IgD-negative memory B cell (primary cell): ENCODE measurements at regions not wholly inside any gene's neighbourhood (a gene's known extent, or its start where the extent isn't known, plus 50 kb on each side); places are given as distances from the start of the nearest gene placed in this dataset.

Experiments used
- H3K27ac Mint-ChIP-seq, 3 donors: one replicate each; pipeline ENCODE4 v1.8.0; 2020 to 2022; ENCODE audit warnings: mild to moderate bottlenecking in 3 of 3, mixed read lengths in 3 of 3, moderate library complexity in 1 of 3
- H3K27me3 Mint-ChIP-seq: one replicate; pipeline ENCODE4 v1.8.0; 2021; ENCODE audit warnings: mixed read lengths
- H3K36me3 Mint-ChIP-seq: one replicate; pipeline ENCODE4 v1.8.0; 2020; ENCODE audit warnings: mild to moderate bottlenecking, mixed read lengths
- H3K4me1 Mint-ChIP-seq, 3 donors: one replicate each; pipeline ENCODE4 v1.8.0; 2020 to 2022; ENCODE audit warnings: mixed read lengths in 3 of 3, mild to moderate bottlenecking in 1 of 3
- H3K4me3 Mint-ChIP-seq, 4 donors: one replicate each; pipeline ENCODE4 v1.8.0; 2020 to 2022; ENCODE audit warnings: mild to moderate bottlenecking in 4 of 4, mixed read lengths in 4 of 4, moderate library complexity in 3 of 4
- H3K9me3 Mint-ChIP-seq, 3 donors: one replicate each; pipeline ENCODE4 v1.8.0; 2020 to 2021; ENCODE audit warnings: mixed read lengths in 3 of 3, mild to moderate bottlenecking in 1 of 3

GRCh38 chr1:13970631-13971247 lies 270.8 kb downstream of the PRDM2 start:
- Mint-ChIP-seq H3K4me3 (no peak overlapping the region), H3K9me3 (peaks cover 2 to 14% (median 14%) of the 10 kb centered on the region in 3 donors), H3K36me3 (no peaks in the 10 kb centered on the region), H3K4me1 (no peaks in the 10 kb centered on the region), H3K27me3 (peaks cover 10% of the 10 kb centered on the region), H3K27ac (no peak overlapping the region)

- Mint-ChIP-seq H3K27ac (no peak overlapping the region), H3K36me3 (peaks cover 2% of the 10 kb centered on the region), H3K9me3 (peaks cover 0 to 11% (median 0%) of the 10 kb centered on the region in 3 donors), H3K27me3 (peaks cover 6% of the 10 kb centered on the region), H3K4me1 (no peaks in the 10 kb centered on the region), H3K4me3 (no peak overlapping the region)
These were observed 276.5 kb downstream of the PRDM2 start for GRCh38 chr1:13976485-13976884.

GRCh38 chr1:13981142-13981541 lies 281.2 kb downstream of the PRDM2 start:
- no peaks in the 10 kb centered on the region for H3K27me3 Mint-ChIP-seq
- no peaks in the 10 kb centered on the region for H3K4me1 Mint-ChIP-seq
- no peak overlapping the region for H3K4me3 Mint-ChIP-seq

GRCh38 chr1:13983393-13983792 lies 283.4 kb downstream of the PRDM2 start:
- Mint-ChIP-seq H3K27ac (no peak overlapping the region), H3K27me3 (no peaks in the 10 kb centered on the region), H3K4me3 (no peak overlapping the region), H3K9me3 (peaks cover 0 to under 1% (median 0%) of the 10 kb centered on the region in 3 donors), H3K4me1 (no peaks in the 10 kb centered on the region), H3K36me3 (peaks cover 1% of the 10 kb centered on the region)

More at GRCh38 chr1:13981142-13981541, 281.2 kb downstream of the PRDM2 start:
- peaks cover 2% of the 10 kb centered on the region for H3K36me3 Mint-ChIP-seq
- H3K27ac Mint-ChIP-seq, result no peak overlapping the region
- H3K9me3 Mint-ChIP-seq, result peaks cover 0 to 3% (median 0%) of the 10 kb centered on the region in 3 donors

- peaks cover 1% of the 10 kb centered on the region for H3K36me3 Mint-ChIP-seq
- H3K4me3 Mint-ChIP-seq, result no peak overlapping the region
- H3K4me1 Mint-ChIP-seq, result no peaks in the 10 kb centered on the region
- peaks cover 9% of the 10 kb centered on the region for H3K27me3 Mint-ChIP-seq
- H3K27ac Mint-ChIP-seq, result no peak overlapping the region
- peaks cover 0 to 5% (median 2%) of the 10 kb centered on the region in 3 donors for H3K9me3 Mint-ChIP-seq
These were observed 291.0 kb downstream of the PRDM2 start for GRCh38 chr1:13990939-13991338.

- Mint-ChIP-seq H3K4me1 (no peaks in the 10 kb centered on the region), H3K36me3 (no peaks in the 10 kb centered on the region), H3K27ac (no peak overlapping the region), H3K27me3 (peaks cover 9% of the 10 kb centered on the region), H3K4me3 (no peak overlapping the region), H3K9me3 (peaks cover 6 to 14% (median 7%) of the 10 kb centered on the region in 3 donors)
These were observed 292.7 kb downstream of the PRDM2 start for GRCh38 chr1:13992489-13993285.

- Mint-ChIP-seq H3K9me3 (peaks cover 7 to 18% (median 8%) of the 10 kb centered on the region in 3 donors), H3K36me3 (peaks cover 3% of the 10 kb centered on the region), H3K4me3 (no peak overlapping the region), H3K4me1 (no peaks in the 10 kb centered on the region), H3K27ac (no peak overlapping the region), H3K27me3 (peaks cover 9% of the 10 kb centered on the region)
These were observed 294.4 kb downstream of the PRDM2 start for GRCh38 chr1:13994386-13994785.

GRCh38 chr1:13996334-13996733 lies 296.3 kb downstream of the PRDM2 start:
- Mint-ChIP-seq H3K27me3 (peaks cover 5% of the 10 kb centered on the region), H3K4me3 (no peak overlapping the region), H3K4me1 (no peaks in the 10 kb centered on the region), H3K36me3 (peaks cover 3% of the 10 kb centered on the region), H3K27ac (no peak overlapping the region), H3K9me3 (peaks cover 12 to 21% (median 13%) of the 10 kb centered on the region in 3 donors)

GRCh38 chr1:14003552-14003951 lies 303.6 kb downstream of the PRDM2 start:
- H3K4me1 Mint-ChIP-seq, result peaks cover 3 to 7% (median 5%) of the 10 kb centered on the region in 3 donors
- H3K4me3 Mint-ChIP-seq, result no peak overlapping the region
- no peaks in the 10 kb centered on the region for H3K27me3 Mint-ChIP-seq
- peak overlapping the region in 1 of 3 donors; percentile 18 for H3K27ac Mint-ChIP-seq
- H3K9me3 Mint-ChIP-seq, result peaks cover 12 to 17% (median 16%) of the 10 kb centered on the region in 3 donors
- no peaks in the 10 kb centered on the region for H3K36me3 Mint-ChIP-seq

- H3K9me3 Mint-ChIP-seq, result peaks cover 0 to 10% (median 9%) of the 10 kb centered on the region in 3 donors
- peaks cover 2% of the 10 kb centered on the region for H3K27me3 Mint-ChIP-seq
- H3K4me1 Mint-ChIP-seq, result peaks cover 0 to 1% (median 0%) of the 10 kb centered on the region in 3 donors
- no peaks in the 10 kb centered on the region for H3K36me3 Mint-ChIP-seq
- H3K27ac Mint-ChIP-seq, result no peak overlapping the region
- H3K4me3 Mint-ChIP-seq, result no peak overlapping the region
These were observed 309.6 kb downstream of the PRDM2 start for GRCh38 chr1:14009582-14009981.

- Mint-ChIP-seq H3K27me3 (peaks cover 2% of the 10 kb centered on the region), H3K27ac (no peak overlapping the region), H3K4me1 (peaks cover 0 to 1% (median 0%) of the 10 kb centered on the region in 3 donors), H3K9me3 (peaks cover 0 to 10% (median 9%) of the 10 kb centered on the region in 3 donors), H3K4me3 (no peak overlapping the region), H3K36me3 (no peaks in the 10 kb centered on the region)
These were observed 310.5 kb downstream of the PRDM2 start for GRCh38 chr1:14010476-14010875.

GRCh38 chr1:14011132-14011531 lies 311.1 kb downstream of the PRDM2 start:
- no peaks in the 10 kb centered on the region for H3K36me3 Mint-ChIP-seq
- H3K4me1 Mint-ChIP-seq, result peaks cover 0 to 1% (median 0%) of the 10 kb centered on the region in 3 donors
- H3K27me3 Mint-ChIP-seq, result peaks cover 2% of the 10 kb centered on the region
- no peak overlapping the region for H3K4me3 Mint-ChIP-seq
- H3K9me3 Mint-ChIP-seq, result peaks cover 0 to 10% (median 9%) of the 10 kb centered on the region in 3 donors
- H3K27ac Mint-ChIP-seq, result no peak overlapping the region

- peaks cover 0 to 8% (median 8%) of the 10 kb centered on the region in 3 donors for H3K9me3 Mint-ChIP-seq
- peaks cover 2% of the 10 kb centered on the region for H3K27me3 Mint-ChIP-seq
- H3K36me3 Mint-ChIP-seq, result no peaks in the 10 kb centered on the region
- H3K27ac Mint-ChIP-seq, result no peak overlapping the region
- no peaks in the 10 kb centered on the region for H3K4me1 Mint-ChIP-seq
- H3K4me3 Mint-ChIP-seq, result no peak overlapping the region
These were observed 311.9 kb downstream of the PRDM2 start for GRCh38 chr1:14011888-14012287.

- Mint-ChIP-seq H3K4me1 (no peaks in the 10 kb centered on the region), H3K27me3 (peaks cover 5% of the 10 kb centered on the region), H3K36me3 (no peaks in the 10 kb centered on the region), H3K9me3 (no peaks in the 10 kb centered on the region), H3K4me3 (no peak overlapping the region), H3K27ac (no peak overlapping the region)
These were observed 314.9 kb downstream of the PRDM2 start for GRCh38 chr1:14014929-14015328.

- H3K4me1 Mint-ChIP-seq, result no peaks in the 10 kb centered on the region
- H3K27ac Mint-ChIP-seq, result no peak overlapping the region
- H3K27me3 Mint-ChIP-seq, result peaks cover 5% of the 10 kb centered on the region
- no peaks in the 10 kb centered on the region for H3K9me3 Mint-ChIP-seq
- no peaks in the 10 kb centered on the region for H3K36me3 Mint-ChIP-seq
- no peak overlapping the region for H3K4me3 Mint-ChIP-seq
These were observed 315.9 kb downstream of the PRDM2 start for GRCh38 chr1:14015917-14016316.
